Calu3 (cell line): ENCODE measurements at regions not wholly inside any gene's neighbourhood (a gene's known extent, or its start where the extent isn't known, plus 50 kb on each side); places are given as distances from the start of the nearest gene placed in this dataset.

Source experiments
- BruUV-seq: library from RNA; stranded (reverse); fragments of 400-500 nt; replicated peaks from 2 replicates; lab custom pipeline; 2021; lab: Mats Ljungman, UMichigan
- CTCF ChIA-PET: fragments of 300-600 bp; sonication (Branson Sonifier 250); formaldehyde crosslinking; loops from one replicate; lab custom pipeline; 2022; ENCODE audit warnings: antibody characterized with exemption; lab: Charles Lee
- DNase-seq: peaks from one replicate; pipeline ENCODE4 v3.0.0; 2022
- H3K27ac Mint-ChIP-seq: one replicate; pipeline ENCODE4 v1.8.0; 2022; ENCODE audit warnings: mixed read lengths; ENCODE audit not compliant: unreplicated experiment
- H3K27me3 Mint-ChIP-seq: one replicate; pipeline ENCODE4 v1.8.0; 2022; ENCODE audit warnings: mixed read lengths; ENCODE audit not compliant: unreplicated experiment
- H3K36me3 Mint-ChIP-seq: one replicate; pipeline ENCODE4 v1.8.0; 2022; ENCODE audit warnings: mild to moderate bottlenecking, moderate library complexity, mixed read lengths; ENCODE audit not compliant: insufficient read depth, unreplicated experiment
- H3K4me1 Mint-ChIP-seq: one replicate; pipeline ENCODE4 v1.8.0; 2022; ENCODE audit warnings: mild to moderate bottlenecking, low read depth, mixed read lengths; ENCODE audit not compliant: unreplicated experiment
- H3K4me3 Mint-ChIP-seq: one replicate; pipeline ENCODE4 v1.8.0; 2022; ENCODE audit warnings: mild to moderate bottlenecking, low read depth, moderate library complexity, mixed read lengths; ENCODE audit not compliant: unreplicated experiment
- H3K9me3 Mint-ChIP-seq: one replicate; pipeline ENCODE4 v1.8.0; 2022; ENCODE audit warnings: low read depth, mixed read lengths; ENCODE audit not compliant: unreplicated experiment
- intact Hi-C: fragments of 100-400 bp; cut with micrococcal nuclease; formaldehyde crosslinking; loops from one replicate; pipeline ENCODE4 v1.10.0; 2022; ENCODE audit not compliant: unreplicated experiment
- TF ChIP-seq, protein P1 (sequence below): fragments of 200-600 bp; IDR thresholded peaks from one replicate; pipeline ENCODE4 v1.8.0; 2022; ENCODE audit warnings: antibody characterized with exemption; ENCODE audit not compliant: unreplicated experiment

DNA sequence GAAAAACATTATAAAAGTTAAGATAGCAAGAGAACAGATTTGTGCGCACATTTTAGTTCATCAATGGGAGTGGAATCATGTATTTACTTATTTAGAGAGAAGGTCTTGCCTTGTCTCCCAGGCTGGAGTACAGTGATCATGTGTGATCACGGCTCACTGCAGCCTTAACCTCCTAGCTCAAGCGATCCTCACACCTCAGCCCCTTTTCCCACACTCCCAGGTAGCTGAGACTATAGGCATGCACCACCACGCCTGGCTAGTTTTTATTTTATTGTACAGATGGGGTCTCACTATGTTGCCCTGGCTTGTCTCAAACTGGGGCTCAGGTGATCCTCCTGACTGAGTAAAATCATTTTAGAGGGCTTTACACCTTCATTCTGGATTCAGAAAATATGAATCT is 72.3 kb upstream of the ADGRF1 start:
- H3K9me3 Mint-ChIP-seq, result no peaks in the 10 kb centered on the region
- no peak overlapping the region for H3K4me3 Mint-ChIP-seq
- intact Hi-C loops, result no loop called here
- H3K36me3 Mint-ChIP-seq, result peaks cover 10% of the 10 kb centered on the region
- DNase-seq, result no peak
- CTCF ChIA-PET, result no interaction called here
- TF ChIP-seq, protein P1, sequence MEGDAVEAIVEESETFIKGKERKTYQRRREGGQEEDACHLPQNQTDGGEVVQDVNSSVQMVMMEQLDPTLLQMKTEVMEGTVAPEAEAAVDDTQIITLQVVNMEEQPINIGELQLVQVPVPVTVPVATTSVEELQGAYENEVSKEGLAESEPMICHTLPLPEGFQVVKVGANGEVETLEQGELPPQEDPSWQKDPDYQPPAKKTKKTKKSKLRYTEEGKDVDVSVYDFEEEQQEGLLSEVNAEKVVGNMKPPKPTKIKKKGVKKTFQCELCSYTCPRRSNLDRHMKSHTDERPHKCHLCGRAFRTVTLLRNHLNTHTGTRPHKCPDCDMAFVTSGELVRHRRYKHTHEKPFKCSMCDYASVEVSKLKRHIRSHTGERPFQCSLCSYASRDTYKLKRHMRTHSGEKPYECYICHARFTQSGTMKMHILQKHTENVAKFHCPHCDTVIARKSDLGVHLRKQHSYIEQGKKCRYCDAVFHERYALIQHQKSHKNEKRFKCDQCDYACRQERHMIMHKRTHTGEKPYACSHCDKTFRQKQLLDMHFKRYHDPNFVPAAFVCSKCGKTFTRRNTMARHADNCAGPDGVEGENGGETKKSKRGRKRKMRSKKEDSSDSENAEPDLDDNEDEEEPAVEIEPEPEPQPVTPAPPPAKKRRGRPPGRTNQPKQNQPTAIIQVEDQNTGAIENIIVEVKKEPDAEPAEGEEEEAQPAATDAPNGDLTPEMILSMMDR, result no peak
- BruUV-seq, result no TSS peak
- H3K27me3 Mint-ChIP-seq, result no peaks in the 10 kb centered on the region
- no peak overlapping the region for H3K27ac Mint-ChIP-seq
- H3K4me1 Mint-ChIP-seq, result peaks cover 73% of the 10 kb centered on the region

DNA sequence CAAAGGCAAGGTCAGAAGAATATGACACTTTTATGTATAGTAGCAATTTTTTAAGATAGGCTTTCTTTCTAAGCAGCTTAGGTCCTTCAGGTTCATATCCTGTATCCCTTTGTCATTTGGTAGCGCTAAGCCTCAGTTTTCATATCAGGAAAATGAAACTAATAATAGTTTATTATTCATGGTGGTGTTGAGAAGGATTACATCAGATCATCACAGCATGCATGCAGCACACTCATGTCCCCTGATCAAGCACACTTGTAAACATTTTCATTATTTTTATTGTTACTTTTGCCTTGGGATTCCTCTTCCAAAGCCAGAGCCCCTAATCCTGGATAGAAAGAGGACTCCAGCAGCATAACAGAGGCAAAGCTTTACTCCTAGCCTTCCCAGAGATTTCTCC is 70.2 kb upstream of the ADGRF1 start:
- CTCF ChIA-PET, result interaction anchor here (0.6 to 1.1 kb wide), 3 partner anchors 136 to 1021 kb away, joined by 3 to 4 read pairs (median 4); no protein-coding TSS in a partner anchor
- DNase-seq, result no peak
- intact Hi-C loops, result no loop called here
- Mint-ChIP-seq H3K9me3 (no peaks in the 10 kb centered on the region), H3K27me3 (no peaks in the 10 kb centered on the region), H3K4me1 (peaks cover 78% of the 10 kb centered on the region), H3K27ac (peak overlapping the region; percentile 94), H3K36me3 (peaks cover 17% of the 10 kb centered on the region), H3K4me3 (peak overlapping the region; percentile 28)
- TF ChIP-seq, protein P1, result no peak
- BruUV-seq, result no TSS peak

DNA sequence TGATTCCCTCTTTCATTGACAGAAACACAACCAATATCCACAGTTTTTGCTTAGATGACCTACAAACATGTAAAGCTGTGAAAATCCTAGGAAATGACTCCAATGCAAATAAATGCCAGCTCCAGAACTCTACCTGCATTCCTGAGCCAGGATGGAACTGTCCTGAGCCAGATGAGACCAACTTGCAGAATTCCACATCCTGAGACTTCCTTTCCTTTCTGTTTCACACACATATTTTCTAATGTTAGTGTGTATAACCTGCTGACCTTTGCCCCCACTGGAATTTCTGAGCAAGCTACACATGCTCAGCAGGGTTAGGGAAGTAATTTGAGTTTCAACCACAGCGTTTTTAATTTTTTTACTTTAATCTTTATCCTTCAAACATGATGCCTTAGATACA is 69.6 kb upstream of the ADGRF1 start:
- intact Hi-C loops, result no loop called here
- CTCF ChIA-PET, result interaction anchor here (0.7 kb wide), 1 partner anchor 1021 kb away, joined by 3 read pairs; no protein-coding TSS in a partner anchor
- Mint-ChIP-seq H3K4me3 (peak overlapping the region; percentile 28), H3K4me1 (peaks cover 78% of the 10 kb centered on the region), H3K27me3 (no peaks in the 10 kb centered on the region), H3K36me3 (peaks cover 24% of the 10 kb centered on the region), H3K9me3 (no peaks in the 10 kb centered on the region), H3K27ac (peak overlapping the region; percentile 94)
- DNase-seq, result peak; percentile 50
- TF ChIP-seq, protein P1, result no peak
- BruUV-seq, result no TSS peak

DNA sequence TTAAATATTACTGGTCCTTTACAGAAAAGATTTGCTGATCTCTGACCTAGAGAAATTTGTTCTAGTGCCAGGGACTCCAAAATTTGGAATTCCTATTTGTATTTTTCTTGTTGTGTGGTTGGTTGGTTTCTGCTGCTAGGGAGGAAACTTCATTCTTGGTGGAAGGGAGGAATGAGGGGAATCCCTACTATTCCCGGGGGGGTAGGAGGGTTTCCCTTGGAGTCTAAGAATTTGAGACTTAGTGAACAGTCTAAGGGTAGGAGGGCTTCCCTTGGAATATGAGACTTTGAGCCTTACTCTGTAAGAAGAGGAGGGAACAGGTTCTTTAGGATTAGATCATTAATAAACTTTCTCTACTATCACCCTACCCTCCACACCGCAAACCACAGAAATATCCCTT is 67.1 kb upstream of the ADGRF1 start:
- no TSS peak for BruUV-seq
- no peaks in the 10 kb centered on the region for H3K9me3 Mint-ChIP-seq
- intact Hi-C loops, result loop anchor here (5.0 kb wide), 1 partner anchor 298 kb away; no protein-coding TSS in a partner anchor
- H3K36me3 Mint-ChIP-seq, result peaks cover 31% of the 10 kb centered on the region
- no peak overlapping the region for H3K4me3 Mint-ChIP-seq
- TF ChIP-seq, protein P1, result no peak
- peaks cover 76% of the 10 kb centered on the region for H3K4me1 Mint-ChIP-seq
- no peak for DNase-seq
- CTCF ChIA-PET, result interaction anchor here (1.4 kb wide), 1 partner anchor 125 kb away, joined by 3 read pairs; no protein-coding TSS in a partner anchor
- peak overlapping the region; percentile 88 for H3K27ac Mint-ChIP-seq
- no peaks in the 10 kb centered on the region for H3K27me3 Mint-ChIP-seq
